ENCODE measurements at regions not wholly inside any gene's neighbourhood (a gene's known extent, or its start where the extent isn't known, plus 50 kb on each side); places are given as distances from the start of the nearest gene placed in this dataset.

GRCh38 chr3:40913641-40914040 lies 285.7 kb upstream of the CTNNB1 start:
- Histone ChIP-seq H3K36me3 (ENCODE audit: insufficient read depth, low read length) (no peaks in the 10 kb centered on the region), H2AFZ (ENCODE audit: low read length) (no peak overlapping the region), H3K27me3 (ENCODE audit: insufficient read depth, low read length, poor library complexity, severe bottlenecking) (no peaks in the 10 kb centered on the region), H3K9me2 (replicated peaks; ENCODE audit: low read depth, low read length) (no peaks in the 10 kb centered on the region), H3K4me1 (ENCODE audit: insufficient read depth, low read length, poor library complexity, severe bottlenecking) (no peaks in the 10 kb centered on the region), H3K9me3 (ENCODE audit: insufficient read depth, low read depth, low read length) (no peaks in the 10 kb centered on the region), H3K9ac (ENCODE audit: low read depth, low read length, poor library complexity, severe bottlenecking) (no peak overlapping the region), H3K4me3 (ENCODE audit: low read length, poor library complexity, severe bottlenecking) (no peak overlapping the region), H3K4me2 (ENCODE audit: low read depth, low read length, poor library complexity, severe bottlenecking) (no peak overlapping the region), H3K79me2 (ENCODE audit: insufficient read depth, low read length) (no peaks in the 10 kb centered on the region), H4K20me1 (ENCODE audit: insufficient read depth, low read length, poor library complexity, severe bottlenecking) (no peaks in the 10 kb centered on the region), H3F3A (ENCODE audit: low read depth) (no peaks in the 10 kb centered on the region)
- no peak for TF ChIP-seq EZH2phosphoT487 (IDR thresholded peaks at IDR 0.05; ENCODE audit: borderline replicate concordance)
- TF ChIP-seq CTCF (conservative IDR thresholded peaks at IDR 0.05; ENCODE audit: low read length): no peak

GRCh38 chr3:40914475-40914874 lies 284.8 kb upstream of the CTNNB1 start:
- Histone ChIP-seq H3K36me3 (ENCODE audit: insufficient read depth, low read length) (no peaks in the 10 kb centered on the region), H3K4me3 (ENCODE audit: low read length, poor library complexity, severe bottlenecking) (no peak overlapping the region), H3K9ac (ENCODE audit: low read depth, low read length, poor library complexity, severe bottlenecking) (no peak overlapping the region), H3K4me1 (ENCODE audit: insufficient read depth, low read length, poor library complexity, severe bottlenecking) (no peaks in the 10 kb centered on the region), H3K9me2 (replicated peaks; ENCODE audit: low read depth, low read length) (no peaks in the 10 kb centered on the region), H3K27me3 (ENCODE audit: insufficient read depth, low read length, poor library complexity, severe bottlenecking) (no peaks in the 10 kb centered on the region), H3K4me2 (ENCODE audit: low read depth, low read length, poor library complexity, severe bottlenecking) (no peak overlapping the region), H2AFZ (ENCODE audit: low read length) (no peak overlapping the region), H3K79me2 (ENCODE audit: insufficient read depth, low read length) (no peaks in the 10 kb centered on the region), H3K9me3 (ENCODE audit: insufficient read depth, low read depth, low read length) (no peaks in the 10 kb centered on the region), H3F3A (ENCODE audit: low read depth) (no peaks in the 10 kb centered on the region), H4K20me1 (ENCODE audit: insufficient read depth, low read length, poor library complexity, severe bottlenecking) (no peaks in the 10 kb centered on the region)
- TF ChIP-seq CTCF (conservative IDR thresholded peaks at IDR 0.05; ENCODE audit: low read length) (no peak), EZH2phosphoT487 (IDR thresholded peaks at IDR 0.05; ENCODE audit: borderline replicate concordance) (no peak)

GRCh38 chr3:40915346-40915865 lies 283.9 kb upstream of the CTNNB1 start:
- Histone ChIP-seq H3K9ac (ENCODE audit: low read depth, low read length, poor library complexity, severe bottlenecking) (no peak overlapping the region), H3K4me2 (ENCODE audit: low read depth, low read length, poor library complexity, severe bottlenecking) (no peak overlapping the region), H3K4me1 (ENCODE audit: insufficient read depth, low read length, poor library complexity, severe bottlenecking) (no peaks in the 10 kb centered on the region), H3K79me2 (ENCODE audit: insufficient read depth, low read length) (no peaks in the 10 kb centered on the region), H3K4me3 (ENCODE audit: low read length, poor library complexity, severe bottlenecking) (no peak overlapping the region), H3K9me2 (replicated peaks; ENCODE audit: low read depth, low read length) (no peaks in the 10 kb centered on the region), H3K9me3 (ENCODE audit: insufficient read depth, low read depth, low read length) (no peaks in the 10 kb centered on the region), H2AFZ (ENCODE audit: low read length) (no peak overlapping the region), H3F3A (ENCODE audit: low read depth) (no peaks in the 10 kb centered on the region), H3K27me3 (ENCODE audit: insufficient read depth, low read length, poor library complexity, severe bottlenecking) (no peaks in the 10 kb centered on the region), H3K36me3 (ENCODE audit: insufficient read depth, low read length) (no peaks in the 10 kb centered on the region), H4K20me1 (ENCODE audit: insufficient read depth, low read length, poor library complexity, severe bottlenecking) (no peaks in the 10 kb centered on the region)
- TF ChIP-seq CTCF (conservative IDR thresholded peaks at IDR 0.05; ENCODE audit: low read length): no peak
- no peak for TF ChIP-seq EZH2phosphoT487 (IDR thresholded peaks at IDR 0.05; ENCODE audit: borderline replicate concordance)

Measured in Loucy (cell line).